H1 (cell line): ENCODE measurements at regions not wholly inside any gene's neighbourhood (a gene's known extent, or its start where the extent isn't known, plus 50 kb on each side); places are given as distances from the start of the nearest gene placed in this dataset.

Experiments used
- CTCF ChIA-PET: fragments of 300-600 bp; sonication (Branson Sonifier 250); formaldehyde crosslinking; loops from one replicate; lab custom pipeline; 2021; ENCODE audit not compliant: partially characterized antibody; lab: Charles Lee
- POLR2A ChIA-PET: fragments of 300-600 bp; sonication (Branson Sonifier 250); formaldehyde crosslinking; loops from one replicate; lab custom pipeline; 2021; ENCODE audit warnings: inconsistent platforms; ENCODE audit not compliant: partially characterized antibody; lab: Charles Lee
- DNase-seq, 2 experiments: peaks; one replicate each; pipeline versions ENCODE4 v3.0.0 to v3.0.0-alpha.2; 2010 to 2022; ENCODE audit warnings: low spot score in 2 of 2, low read depth in 1 of 2, mixed read lengths in 1 of 2
- FAIRE-seq: peaks from 2 replicates; lab custom pipeline; 2011; peaks lifted over from hg19 to GRCh38; lab: Jason Lieb, UNC
- H2AFZ ChIP-seq: 2 replicates; pipeline ENCODE4 v1.8.1; 2012; ENCODE audit warnings: low read length, inconsistent platforms
- H2AK5ac ChIP-seq: 2 replicates; pipeline ENCODE4 v1.6.1; 2013; ENCODE audit warnings: low read depth, low read length
- H2BK120ac ChIP-seq: replicated peaks from 2 replicates; pipeline ENCODE3; 2013; ENCODE audit warnings: low read depth, low read length, inconsistent platforms
- H2BK12ac ChIP-seq: 2 replicates; pipeline ENCODE4 v1.6.1; 2013; ENCODE audit warnings: low read depth, low read length
- H2BK15ac ChIP-seq: 2 replicates; pipeline ENCODE4 v1.6.1; 2013; ENCODE audit warnings: low read length
- H2BK20ac ChIP-seq: 2 replicates; pipeline ENCODE4 v1.6.1; 2013; ENCODE audit warnings: low read length
- H2BK5ac ChIP-seq: 2 replicates; pipeline ENCODE4 v1.6.1; 2013; ENCODE audit warnings: low read depth, low read length
- H3K14ac ChIP-seq: 2 replicates; pipeline ENCODE4 v1.6.1; 2013; ENCODE audit warnings: inconsistent platforms; ENCODE audit not compliant: insufficient read length
- H3K18ac ChIP-seq: 2 replicates; pipeline ENCODE4 v1.6.1; 2013; ENCODE audit warnings: low read length; ENCODE audit errors: extremely low read depth
- H3K23ac ChIP-seq: 2 replicates; pipeline ENCODE4 v1.6.1; 2013; ENCODE audit warnings: inconsistent platforms; ENCODE audit not compliant: insufficient read length
- H3K23me2 ChIP-seq: 2 replicates; pipeline ENCODE4 v1.6.1; 2013; ENCODE audit warnings: low read depth, low read length
- H3K27ac ChIP-seq: 2 replicates; pipeline ENCODE4 v1.6.1; 2011; ENCODE audit warnings: low read depth, low read length, inconsistent platforms
- H3K27me3 ChIP-seq, 4 experiments: replicated peaks in 1 of 4; 1 replicate in 1 of 4; 2 replicates in 3 of 4; pipeline versions ENCODE4 v1.6.1 to v1.8.1; 2011 to 2013; ENCODE audit warnings: low read length in 3 of 4, mild to moderate bottlenecking in 3 of 4, inconsistent platforms in 2 of 4, mixed read lengths in 2 of 4, moderate library complexity in 1 of 4; ENCODE audit not compliant: control insufficient read depth in 3 of 4, insufficient read depth in 3 of 4; ENCODE audit errors: extremely low read depth in 1 of 4
- H3K36me3 ChIP-seq, 4 experiments: 2 replicates each; pipeline versions ENCODE4 v1.6.1 to v1.8.1; 2011 to 2013; ENCODE audit warnings: mild to moderate bottlenecking in 4 of 4, low read length in 3 of 4, moderate library complexity in 2 of 4, control low read depth in 1 of 4, inconsistent platforms in 1 of 4; ENCODE audit not compliant: insufficient read depth in 4 of 4, control insufficient read depth in 2 of 4
- H3K4ac ChIP-seq: replicated peaks from 2 replicates; pipeline ENCODE3; 2013; ENCODE audit warnings: low read length, low read depth, mixed read lengths, inconsistent platforms; ENCODE audit not compliant: insufficient read length
- H3K4me1 ChIP-seq, 4 experiments: replicated peaks in 1 of 4; 1 replicate in 1 of 4; 2 replicates in 3 of 4; pipeline versions ENCODE4 v1.6.1 to v1.8.1; 2011 to 2013; ENCODE audit warnings: low read length in 3 of 4, inconsistent platforms in 2 of 4, mixed read lengths in 1 of 4; ENCODE audit not compliant: insufficient read depth in 4 of 4, control insufficient read depth in 3 of 4
- H3K4me2 ChIP-seq, 2 experiments: 2 replicates each; pipeline versions ENCODE4 v1.6.1 to v1.8.1; 2011 to 2013; ENCODE audit warnings: low read depth in 2 of 2, low read length in 2 of 2, control low read depth in 1 of 2, inconsistent platforms in 1 of 2, mild to moderate bottlenecking in 1 of 2; ENCODE audit not compliant: insufficient read depth in 1 of 2
- H3K4me3 ChIP-seq, 4 experiments: fragments of 200-600, 300-600 bp in 1 of 4; sonication (generic), shearing (Covaris generic), sonication (Bioruptor Twin) in 1 of 4; 2 replicates each; pipeline versions ENCODE4 v1.5.1 to v1.8.1; 2011 to 2016; ENCODE audit warnings: low read length in 4 of 4, low read depth in 3 of 4, control low read depth in 2 of 4, inconsistent platforms in 2 of 4, mild to moderate bottlenecking in 2 of 4, mixed read lengths in 1 of 4, moderate library complexity in 1 of 4; ENCODE audit not compliant: insufficient read depth in 2 of 4; ENCODE audit errors: extremely low read depth in 1 of 4
- H3K56ac ChIP-seq: replicated peaks from 2 replicates; pipeline ENCODE3; 2013; ENCODE audit warnings: low read depth, mild to moderate bottlenecking, mixed read lengths, low read length, inconsistent platforms; ENCODE audit not compliant: insufficient read length
- H3K79me1 ChIP-seq: 2 replicates; pipeline ENCODE4 v1.6.1; 2013; ENCODE audit warnings: low read depth, low read length, control low read depth
- H3K79me2 ChIP-seq, 2 experiments: 2 replicates each; pipeline versions ENCODE4 v1.6.1 to v1.8.1; 2012 to 2013; ENCODE audit warnings: low read length in 2 of 2, mild to moderate bottlenecking in 2 of 2, inconsistent platforms in 1 of 2; ENCODE audit not compliant: insufficient read depth in 2 of 2, control insufficient read depth in 1 of 2
- H3K9ac ChIP-seq, 4 experiments: replicated peaks in 1 of 4; 1 replicate in 1 of 4; 2 replicates in 3 of 4; pipeline versions ENCODE4 v1.6.1 to v1.8.1; 2011 to 2013; ENCODE audit warnings: low read depth in 3 of 4, low read length in 3 of 4, control low read depth in 2 of 4, mild to moderate bottlenecking in 2 of 4, moderate library complexity in 2 of 4, inconsistent platforms in 1 of 4; ENCODE audit errors: extremely low read depth in 1 of 4
- H3K9me3 ChIP-seq, 2 experiments: 2 replicates each; pipeline versions ENCODE4 v1.6.1 to v1.8.1; 2012 to 2013; ENCODE audit warnings: mild to moderate bottlenecking in 2 of 2, moderate library complexity in 2 of 2, control low read depth in 1 of 2, inconsistent platforms in 1 of 2, low read depth in 1 of 2, low read length in 1 of 2, mixed read lengths in 1 of 2; ENCODE audit not compliant: insufficient read depth in 2 of 2
- H4K20me1 ChIP-seq, 2 experiments: replicated peaks in 1 of 2; 2 replicates each; pipeline versions ENCODE3 to v1.8.1; 2011 to 2013; ENCODE audit warnings: inconsistent platforms in 2 of 2, low read length in 2 of 2, mild to moderate bottlenecking in 1 of 2; ENCODE audit not compliant: insufficient read depth in 2 of 2, control insufficient read depth in 1 of 2
- H4K5ac ChIP-seq: 2 replicates; pipeline ENCODE4 v1.6.1; 2013; ENCODE audit warnings: low read length, low read depth, mixed read lengths, inconsistent platforms; ENCODE audit not compliant: insufficient read length
- H4K8ac ChIP-seq: 2 replicates; pipeline ENCODE4 v1.8.0; 2013; ENCODE audit warnings: mild to moderate bottlenecking, moderate library complexity, low read length, inconsistent platforms; ENCODE audit not compliant: insufficient read depth; ENCODE audit errors: extremely low read depth
- H4K91ac ChIP-seq: replicated peaks from 2 replicates; pipeline ENCODE3; 2013; ENCODE audit warnings: low read length, mixed read lengths, inconsistent platforms; ENCODE audit not compliant: insufficient read length
- CBX5 ChIP-seq: fragments of 300-800, 300-1000 bp; sonication (generic); IDR thresholded peaks from 2 replicates; pipeline ENCODE4 v1.7.1; 2016; ENCODE audit warnings: antibody characterized with exemption, low read length, low read depth
- JUN ChIP-seq: IDR thresholded peaks from 2 replicates; pipeline ENCODE4 v1.6.1; 2011; ENCODE audit warnings: low read depth, mild to moderate bottlenecking, improper control_type of control experiment, low read length
- SIN3A ChIP-seq, 2 experiments: IDR thresholded peaks in 1 of 2; conservative IDR thresholded peaks in 1 of 2; 2 replicates each; pipeline ENCODE4 v1.6.1; 2011 to 2012; ENCODE audit warnings: low read length in 2 of 2, improper control_type of control experiment in 1 of 2, low read depth in 1 of 2, mild to moderate bottlenecking in 1 of 2
- SP1 ChIP-seq: IDR thresholded peaks from 2 replicates; pipeline ENCODE4 v1.6.1; 2011; ENCODE audit warnings: low read depth, low read length
- ZNF274 ChIP-seq: IDR thresholded peaks from 2 replicates; pipeline ENCODE4 v1.7.0; 2012; ENCODE audit warnings: low read length, borderline replicate concordance; ENCODE audit errors: extremely low read depth
- WGBS, 2 experiments: shearing (Covaris generic) in 1 of 2; methylation state at CpG; one replicate each; pipeline versions ENCODE4 v1.1.6 to v1.1.7; 2013 to 2015; ENCODE audit warnings: low lambda C conversion rate in 2 of 2, mixed read lengths in 2 of 2, inconsistent platforms in 1 of 2, low coverage in 1 of 2, missing lambda C conversion rate in 1 of 2; ENCODE audit not compliant: insufficient replicate concordance in 2 of 2, insufficient coverage in 1 of 2, insufficient read length in 1 of 2; ENCODE audit errors: extremely low coverage in 1 of 2, missing lambda C conversion rate in 1 of 2; 5-methylcytosine and 5-hydroxymethylcytosine counted together
- TF ChIP-seq, protein P1 (sequence below): IDR thresholded peaks from 2 replicates; pipeline ENCODE4 v1.6.1; 2012; ENCODE audit warnings: inconsistent platforms

DNA sequence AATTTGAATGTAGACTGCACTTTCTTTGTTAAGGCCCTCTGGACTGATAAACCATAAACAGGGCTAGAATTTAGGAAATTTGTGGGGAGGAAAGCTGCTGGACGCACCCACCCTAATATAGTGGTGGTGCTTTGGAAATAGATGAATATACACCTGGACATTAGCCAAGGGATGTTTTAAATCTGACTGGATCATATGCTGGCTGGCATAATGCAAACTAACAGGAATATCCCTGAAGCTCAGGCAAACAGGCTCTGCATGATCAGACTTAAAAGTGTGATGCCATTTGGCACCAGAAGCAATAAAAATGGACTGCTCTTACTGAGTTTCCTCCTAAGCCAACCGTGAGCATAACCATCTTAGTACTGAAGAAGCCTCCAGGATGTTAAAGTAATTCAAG lies 465.8 kb upstream of the ROBO1 start:
- Histone ChIP-seq H3K18ac (no peak overlapping the region), H3K56ac (no peak overlapping the region), H4K20me1 (no peaks in the 10 kb centered on the region), H4K8ac (no peak overlapping the region), H4K5ac (no peak overlapping the region), H3K4me3 (no peak overlapping the region), H2BK120ac (no peak overlapping the region), H3K79me1 (no peaks in the 10 kb centered on the region), H3K27ac (no peak overlapping the region), H3K23me2 (no peaks in the 10 kb centered on the region), H2BK5ac (no peak overlapping the region), H3K36me3 (no peaks in the 10 kb centered on the region), H3K4ac (no peak overlapping the region), H3K23ac (no peak overlapping the region), H3K9me3 (no peaks in the 10 kb centered on the region; a peak in 1 of 4 replicates), H2AK5ac (no peak overlapping the region), H4K91ac (no peak overlapping the region), H2BK15ac (no peak overlapping the region), H3K9ac (no peak overlapping the region), H3K27me3 (no peaks in the 10 kb centered on the region), H3K4me2 (no peak overlapping the region), H3K14ac (no peak overlapping the region), H2BK12ac (no peak overlapping the region), H2AFZ (no peak overlapping the region), H3K4me1 (peaks cover 0 to 6% (median under 1%) of the 10 kb centered on the region in 4 experiments; a peak in 3 of 7 replicates), H3K79me2 (no peaks in the 10 kb centered on the region), H2BK20ac (no peak overlapping the region)
- POLR2A ChIA-PET = no interaction called here
- DNase-seq = no peak
- CTCF ChIA-PET = no interaction called here
- FAIRE-seq = no peak
- no peak for TF ChIP-seq ZNF274
- TF ChIP-seq, protein P1, sequence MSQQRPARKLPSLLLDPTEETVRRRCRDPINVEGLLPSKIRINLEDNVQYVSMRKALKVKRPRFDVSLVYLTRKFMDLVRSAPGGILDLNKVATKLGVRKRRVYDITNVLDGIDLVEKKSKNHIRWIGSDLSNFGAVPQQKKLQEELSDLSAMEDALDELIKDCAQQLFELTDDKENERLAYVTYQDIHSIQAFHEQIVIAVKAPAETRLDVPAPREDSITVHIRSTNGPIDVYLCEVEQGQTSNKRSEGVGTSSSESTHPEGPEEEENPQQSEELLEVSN = no peak
- no peak for TF ChIP-seq CBX5
- no peak for TF ChIP-seq JUN
- TF ChIP-seq SIN3A (conservative IDR thresholded peaks at IDR 0.05 in 1 of 2, IDR thresholded peaks at IDR 0.05 in 1 of 2; ENCODE audit: low read depth in 1 of 2, low read length in 2 of 2) = no peak
- no peak for TF ChIP-seq SP1
- 90% methylated on average over 2 of the region's 2 CpGs; no CpG with 5 or more reads in 1 of the 2 experiments for WGBS, 2 experiments
